Peyer's patch (tissue), 4 donors: ENCODE measurements at regions not wholly inside any gene's neighbourhood (a gene's known extent, or its start where the extent isn't known, plus 50 kb on each side); places are given as distances from the start of the nearest gene placed in this dataset.

Source experiments
- DNase-seq, 3 donors: peaks; one replicate each; pipeline ENCODE4 v3.0.0-alpha.2; 2017 to 2019
- H3K27ac ChIP-seq, 4 donors: fragments of 200-600 bp; sonication (generic); one replicate each; pipeline ENCODE4 v1.5.1; 2016 to 2019
- H3K27me3 ChIP-seq, 2 donors: fragments of 200-600 bp; sonication (generic); one replicate each; pipeline ENCODE4 v1.5.1; 2019
- H3K36me3 ChIP-seq, 3 donors: fragments of 200-600 bp; sonication (generic); one replicate each; pipeline ENCODE4 v1.5.1; 2016 to 2019
- H3K4me1 ChIP-seq, 4 donors: fragments of 200-600 bp; sonication (generic); one replicate each; pipeline ENCODE4 v1.5.1; 2016 to 2019
- H3K4me3 ChIP-seq, 4 donors: fragments of 200-600 bp; sonication (generic); 1 replicate in 3 of 4; 2 replicates in 1 of 4; pipeline ENCODE4 v1.5.1; 2016 to 2019; ENCODE audit warnings: mild to moderate bottlenecking in 1 of 4
- H3K9me3 ChIP-seq, 4 donors: fragments of 200-600 bp; sonication (generic); one replicate each; pipeline ENCODE4 v1.5.1; 2016 to 2019; ENCODE audit warnings: mild to moderate bottlenecking in 1 of 4
- CTCF ChIP-seq, 6 experiments: fragments of 450-650 bp in 4 of 6; fragments of 200-600 bp in 2 of 6; sonication (generic) in 1 of 6; IDR thresholded peaks; one replicate each; pipeline ENCODE4 v1.5.1; 2017 to 2019; ENCODE audit warnings: antibody characterized with exemption in 6 of 6, mild to moderate bottlenecking in 3 of 6, moderate library complexity in 1 of 6
- POLR2A ChIP-seq, 2 donors: fragments of 450-650 bp; IDR thresholded peaks; one replicate each; pipeline ENCODE4 v1.5.1; 2017; ENCODE audit warnings: antibody characterized with exemption in 2 of 2, mild to moderate bottlenecking in 2 of 2, moderate library complexity in 2 of 2

- no peak overlapping the region for H3K27ac ChIP-seq
- no peaks in the 10 kb centered on the region for H3K4me1 ChIP-seq
- no peaks in the 10 kb centered on the region for H3K9me3 ChIP-seq
- no peaks in the 10 kb centered on the region for H3K36me3 ChIP-seq
- no peaks in the 10 kb centered on the region for H3K27me3 ChIP-seq
- no peak for DNase-seq
- TF ChIP-seq POLR2A (IDR thresholded peaks at IDR 0.05): no peak
- no peak for TF ChIP-seq CTCF (IDR thresholded peaks at IDR 0.05)
- H3K4me3 ChIP-seq: no peak overlapping the region
Observed at GRCh38 chr4:43362875-43363636, 470.5 kb downstream of the GRXCR1 start.

GRCh38 chr4:43369036-43369594 lies 476.6 kb downstream of the GRXCR1 start:
- Histone ChIP-seq H3K27ac (no peak overlapping the region), H3K4me1 (no peaks in the 10 kb centered on the region), H3K9me3 (no peaks in the 10 kb centered on the region), H3K4me3 (no peak overlapping the region), H3K27me3 (no peaks in the 10 kb centered on the region), H3K36me3 (no peaks in the 10 kb centered on the region)
- TF ChIP-seq POLR2A (IDR thresholded peaks at IDR 0.05) (no peak), CTCF (IDR thresholded peaks at IDR 0.05) (no peak)
- no peak for DNase-seq

GRCh38 chr4:43373201-43373600 lies 480.7 kb downstream of the GRXCR1 start:
- no peak for DNase-seq
- Histone ChIP-seq H3K9me3 (no peaks in the 10 kb centered on the region), H3K27ac (no peak overlapping the region), H3K36me3 (no peaks in the 10 kb centered on the region), H3K4me3 (no peak overlapping the region), H3K27me3 (no peaks in the 10 kb centered on the region), H3K4me1 (no peaks in the 10 kb centered on the region)
- TF ChIP-seq POLR2A (IDR thresholded peaks at IDR 0.05): no peak
- no peak for TF ChIP-seq CTCF (IDR thresholded peaks at IDR 0.05)

- no peak for DNase-seq
- H3K4me3 ChIP-seq: no peak overlapping the region
- no peak overlapping the region for H3K27ac ChIP-seq
- H3K9me3 ChIP-seq: no peaks in the 10 kb centered on the region
- H3K36me3 ChIP-seq: no peaks in the 10 kb centered on the region
- no peak for TF ChIP-seq CTCF (IDR thresholded peaks at IDR 0.05)
- TF ChIP-seq POLR2A (IDR thresholded peaks at IDR 0.05): no peak
- H3K4me1 ChIP-seq: no peaks in the 10 kb centered on the region
- H3K27me3 ChIP-seq: no peaks in the 10 kb centered on the region
Observed at GRCh38 chr4:43374216-43374751, 481.8 kb downstream of the GRXCR1 start.

GRCh38 chr4:43379016-43379415 lies 486.5 kb downstream of the GRXCR1 start:
- Histone ChIP-seq H3K4me1 (no peaks in the 10 kb centered on the region), H3K36me3 (no peaks in the 10 kb centered on the region), H3K27me3 (no peaks in the 10 kb centered on the region), H3K9me3 (no peaks in the 10 kb centered on the region), H3K4me3 (no peak overlapping the region), H3K27ac (no peak overlapping the region)
- no peak for DNase-seq
- TF ChIP-seq POLR2A (IDR thresholded peaks at IDR 0.05) (no peak), CTCF (IDR thresholded peaks at IDR 0.05) (no peak)
